ENCODE measurements at regions not wholly inside any gene's neighbourhood (a gene's known extent, or its start where the extent isn't known, plus 50 kb on each side); places are given as distances from the start of the nearest gene placed in this dataset.

DNA sequence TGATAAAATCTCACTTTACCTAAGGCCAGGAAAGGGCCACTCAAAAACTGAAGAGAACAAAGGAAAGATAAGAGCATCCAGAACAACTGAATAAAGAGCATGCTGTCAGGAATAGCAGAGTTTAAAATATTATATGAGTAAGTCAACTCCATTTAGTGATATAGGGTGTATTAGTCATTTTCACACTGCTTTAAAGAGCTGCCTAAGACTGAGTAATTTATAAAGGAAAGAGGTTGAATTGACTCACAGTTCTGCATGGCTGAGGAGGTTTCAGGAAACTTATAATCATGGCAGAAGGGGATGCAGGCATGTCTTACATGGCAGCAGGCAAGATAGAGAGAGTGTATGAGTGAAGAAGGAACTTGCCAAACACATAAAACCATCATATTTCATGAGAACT lies 778.0 kb upstream of the NECTIN3 start:
- TF ChIP-seq CHD1 (IDR thresholded peaks at IDR 0.05; ENCODE audit: low read length) (no peak), ZNF121 (CRISPR knock-in tag; conservative IDR thresholded peaks at IDR 0.05) (no peak), ZNF124 (CRISPR knock-in tag; IDR thresholded peaks at IDR 0.05) (no peak)
- TF ChIP-seq, protein P1, sequence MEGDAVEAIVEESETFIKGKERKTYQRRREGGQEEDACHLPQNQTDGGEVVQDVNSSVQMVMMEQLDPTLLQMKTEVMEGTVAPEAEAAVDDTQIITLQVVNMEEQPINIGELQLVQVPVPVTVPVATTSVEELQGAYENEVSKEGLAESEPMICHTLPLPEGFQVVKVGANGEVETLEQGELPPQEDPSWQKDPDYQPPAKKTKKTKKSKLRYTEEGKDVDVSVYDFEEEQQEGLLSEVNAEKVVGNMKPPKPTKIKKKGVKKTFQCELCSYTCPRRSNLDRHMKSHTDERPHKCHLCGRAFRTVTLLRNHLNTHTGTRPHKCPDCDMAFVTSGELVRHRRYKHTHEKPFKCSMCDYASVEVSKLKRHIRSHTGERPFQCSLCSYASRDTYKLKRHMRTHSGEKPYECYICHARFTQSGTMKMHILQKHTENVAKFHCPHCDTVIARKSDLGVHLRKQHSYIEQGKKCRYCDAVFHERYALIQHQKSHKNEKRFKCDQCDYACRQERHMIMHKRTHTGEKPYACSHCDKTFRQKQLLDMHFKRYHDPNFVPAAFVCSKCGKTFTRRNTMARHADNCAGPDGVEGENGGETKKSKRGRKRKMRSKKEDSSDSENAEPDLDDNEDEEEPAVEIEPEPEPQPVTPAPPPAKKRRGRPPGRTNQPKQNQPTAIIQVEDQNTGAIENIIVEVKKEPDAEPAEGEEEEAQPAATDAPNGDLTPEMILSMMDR (IDR thresholded peaks at IDR 0.05 in 2 of 3, conservative IDR thresholded peaks at IDR 0.05 in 1 of 3; ENCODE audit: insufficient read depth in 2 of 3, low read depth in 1 of 3, low read length in 3 of 3) = no peak

Data from K562 (cell line).